CD4-positive, alpha-beta T cell (primary cell): ENCODE measurements at regions not wholly inside any gene's neighbourhood (a gene's known extent, or its start where the extent isn't known, plus 50 kb on each side); places are given as distances from the start of the nearest gene placed in this dataset.
A peak's percentile ranks its signal among the peaks of the same experiment; 100 is the strongest.

Experiments
- ATAC-seq: fragments of 200-7000 bp; cut with Tn5 transposase; one replicate; pipeline ENCODE4 v1.10.0; 2022; ENCODE audit warnings: mild to moderate bottlenecking; ENCODE audit not compliant: poor library complexity
- CTCF ChIA-PET: fragments of 350-600 bp; sonication (Branson Sonifier 250); formaldehyde crosslinking; loops from one replicate; lab custom pipeline; 2021; ENCODE audit warnings: antibody characterized with exemption, inconsistent platforms; lab: Charles Lee
- POLR2A ChIA-PET: fragments of 350-600 bp; sonication (Branson Sonifier 250); formaldehyde crosslinking; loops from one replicate; lab custom pipeline; 2021; ENCODE audit warnings: antibody characterized with exemption, inconsistent platforms; lab: Charles Lee
- DNase-seq, 14 experiments: peaks; one replicate each; pipeline ENCODE4 v3.0.0-alpha.2; 2013 to 2020; ENCODE audit warnings: mixed read lengths in 2 of 14
- H3K27ac ChIP-seq, 2 donors: one replicate each; pipeline versions ENCODE4 v1.5.1 to v1.7.0; 2013; ENCODE audit warnings: low read length in 2 of 2, low read depth in 1 of 2, mild to moderate bottlenecking in 1 of 2
- H3K27me3 ChIP-seq, 2 experiments: 1 replicate in 1 of 2; 2 replicates in 1 of 2; pipeline versions ENCODE4 v1.6.1 to v1.7.0; 2013; ENCODE audit warnings: low read length in 2 of 2, control low read depth in 1 of 2, mild to moderate bottlenecking in 1 of 2, moderate library complexity in 1 of 2; ENCODE audit not compliant: insufficient read depth in 2 of 2, control insufficient read depth in 1 of 2
- H3K36me3 ChIP-seq: one replicate; pipeline ENCODE4 v1.6.1; 2013; ENCODE audit warnings: low read length, control low read depth; ENCODE audit not compliant: insufficient read depth
- H3K4me1 ChIP-seq: one replicate; pipeline ENCODE4 v1.6.1; 2013; ENCODE audit warnings: low read length, control low read depth; ENCODE audit not compliant: insufficient read depth
- H3K4me3 ChIP-seq: one replicate; pipeline ENCODE4 v1.5.1; 2013; ENCODE audit warnings: mild to moderate bottlenecking, low read length, moderate library complexity
- H3K9me3 ChIP-seq, 2 experiments: 1 replicate in 1 of 2; 2 replicates in 1 of 2; pipeline versions ENCODE4 v1.6.1 to v1.7.0; 2013; ENCODE audit warnings: low read length in 2 of 2, mild to moderate bottlenecking in 2 of 2, control low read depth in 1 of 2, moderate library complexity in 1 of 2; ENCODE audit not compliant: control insufficient read depth in 1 of 2, insufficient read depth in 1 of 2
- H3K27ac Mint-ChIP-seq: one replicate; pipeline ENCODE4 v1.8.0; 2020; ENCODE audit warnings: mixed read lengths
- H3K27me3 Mint-ChIP-seq: one replicate; pipeline ENCODE4 v1.8.0; 2021; ENCODE audit warnings: mixed read lengths
- H3K36me3 Mint-ChIP-seq: one replicate; pipeline ENCODE4 v1.8.0; 2021; ENCODE audit warnings: low read depth, mixed read lengths
- H3K4me1 Mint-ChIP-seq: one replicate; pipeline ENCODE4 v1.8.0; 2021; ENCODE audit warnings: low read depth, mixed read lengths
- H3K4me3 Mint-ChIP-seq: one replicate; pipeline ENCODE4 v1.8.0; 2020; ENCODE audit warnings: mild to moderate bottlenecking, mixed read lengths
- H3K9me3 Mint-ChIP-seq: one replicate; pipeline ENCODE4 v1.8.0; 2020; ENCODE audit warnings: mixed read lengths
- CTCF ChIP-seq: fragments of 200-600 bp; IDR thresholded peaks from one replicate; pipeline ENCODE4 v1.8.0; 2022; ENCODE audit warnings: antibody characterized with exemption, mild to moderate bottlenecking
- intact Hi-C, 2 experiments: fragments of 100-400 bp; cut with DNase I in 1 of 2; cut with micrococcal nuclease in 1 of 2; formaldehyde crosslinking; loops; one replicate each; pipeline versions ENCODE4 v1.15.1 to v1.9.0; 2023 to 2025; cut with DNase I, micrococcal nuclease

GRCh38 chr6:169962604-169963469, 211.4 kb downstream of the ERMARD start:
- Histone ChIP-seq H3K4me1 (peaks cover 42% of the 10 kb centered on the region), H3K4me3 (no peak overlapping the region), H3K27ac (no peak overlapping the region), H3K9me3 (peaks cover 0 to 8% of the 10 kb centered on the region in 2 experiments), H3K36me3 (no peaks in the 10 kb centered on the region), H3K27me3 (peaks cover 5 to 17% of the 10 kb centered on the region in 2 experiments)
- intact Hi-C loops, result no loop called here
- H3K4me3 Mint-ChIP-seq, result peak overlapping the region; percentile 66
- ATAC-seq (no peak), DNase-seq (peak in 1 of 14 experiments; percentile 31)
- ChIA-PET CTCF (no interaction called here), POLR2A (interaction anchor here (1.4 kb wide), 1 partner anchor 28 kb away, joined by 5 read pairs; no protein-coding TSS in a partner anchor)
- TF ChIP-seq CTCF, result no peak
- no peaks in the 10 kb centered on the region for H3K36me3 Mint-ChIP-seq
- H3K4me1 Mint-ChIP-seq, result peaks cover 17% of the 10 kb centered on the region
- peak overlapping the region; percentile 53 for H3K27ac Mint-ChIP-seq
- peaks cover 16% of the 10 kb centered on the region for H3K27me3 Mint-ChIP-seq
- H3K9me3 Mint-ChIP-seq, result no peaks in the 10 kb centered on the region

DNA sequence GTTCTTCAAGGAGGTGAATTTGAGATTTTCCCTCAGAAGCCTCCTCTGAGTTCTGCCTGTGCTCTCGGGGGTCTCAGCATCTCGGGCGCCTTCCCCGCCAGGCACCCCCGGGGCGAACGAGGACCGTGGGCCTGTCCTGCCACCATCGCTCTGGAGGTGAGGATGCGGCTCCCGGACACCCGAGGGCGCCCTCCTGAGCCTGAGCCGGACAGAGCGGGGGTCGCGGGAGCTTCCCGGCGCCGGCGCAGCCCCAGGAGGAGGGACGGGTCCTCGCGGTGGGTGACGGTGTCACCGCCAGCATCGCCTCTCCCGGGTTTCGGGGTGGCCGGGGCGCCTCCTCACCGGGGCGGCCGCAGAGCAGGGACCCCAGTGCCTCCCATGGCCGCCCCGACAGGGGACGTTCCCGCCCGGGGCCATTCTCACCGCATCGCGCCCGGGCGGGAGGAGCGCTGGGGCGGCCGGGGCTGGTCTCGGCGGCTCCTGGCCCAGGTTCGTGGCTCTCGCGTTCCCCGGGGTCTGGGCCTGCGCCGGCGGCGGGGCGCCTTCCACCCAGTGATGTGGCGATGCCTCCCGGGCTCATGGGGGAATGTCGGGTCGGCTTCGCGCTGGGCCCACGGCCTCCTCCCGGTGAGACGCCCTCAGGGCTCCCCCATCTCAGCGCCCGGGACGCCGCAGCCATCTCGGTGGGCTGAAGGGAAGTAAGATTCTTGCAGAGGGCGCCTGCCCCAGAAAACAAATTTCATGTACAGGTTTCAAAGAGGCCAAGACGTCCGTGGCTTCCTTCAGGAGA, 210.5 kb downstream of the ERMARD start:
- peak overlapping the region; percentile 20 for H3K4me3 ChIP-seq
- no peak overlapping the region for H3K27ac ChIP-seq
- DNase-seq (peak in 6 of 14 experiments; percentile 15 to 58 (median 40)), ATAC-seq (no peak)
- Mint-ChIP-seq H3K27me3 (peaks cover 16% of the 10 kb centered on the region), H3K4me1 (peaks cover 17% of the 10 kb centered on the region), H3K9me3 (no peaks in the 10 kb centered on the region), H3K36me3 (no peaks in the 10 kb centered on the region), H3K27ac (peak overlapping the region; percentile 79), H3K4me3 (peak overlapping the region; percentile 83)
- peak; percentile 25 for TF ChIP-seq CTCF
- H3K9me3 ChIP-seq, result peaks cover 0 to 8% of the 10 kb centered on the region in 2 experiments
- intact Hi-C loops, result no loop called here
- H3K36me3 ChIP-seq, result no peaks in the 10 kb centered on the region
- CTCF ChIA-PET, result no interaction called here
- H3K4me1 ChIP-seq, result peaks cover 42% of the 10 kb centered on the region
- peaks cover 5 to 17% of the 10 kb centered on the region in 2 experiments for H3K27me3 ChIP-seq
- POLR2A ChIA-PET, result interaction anchor here (1.4 kb wide), 1 partner anchor 28 kb away, joined by 5 read pairs; no protein-coding TSS in a partner anchor

DNA sequence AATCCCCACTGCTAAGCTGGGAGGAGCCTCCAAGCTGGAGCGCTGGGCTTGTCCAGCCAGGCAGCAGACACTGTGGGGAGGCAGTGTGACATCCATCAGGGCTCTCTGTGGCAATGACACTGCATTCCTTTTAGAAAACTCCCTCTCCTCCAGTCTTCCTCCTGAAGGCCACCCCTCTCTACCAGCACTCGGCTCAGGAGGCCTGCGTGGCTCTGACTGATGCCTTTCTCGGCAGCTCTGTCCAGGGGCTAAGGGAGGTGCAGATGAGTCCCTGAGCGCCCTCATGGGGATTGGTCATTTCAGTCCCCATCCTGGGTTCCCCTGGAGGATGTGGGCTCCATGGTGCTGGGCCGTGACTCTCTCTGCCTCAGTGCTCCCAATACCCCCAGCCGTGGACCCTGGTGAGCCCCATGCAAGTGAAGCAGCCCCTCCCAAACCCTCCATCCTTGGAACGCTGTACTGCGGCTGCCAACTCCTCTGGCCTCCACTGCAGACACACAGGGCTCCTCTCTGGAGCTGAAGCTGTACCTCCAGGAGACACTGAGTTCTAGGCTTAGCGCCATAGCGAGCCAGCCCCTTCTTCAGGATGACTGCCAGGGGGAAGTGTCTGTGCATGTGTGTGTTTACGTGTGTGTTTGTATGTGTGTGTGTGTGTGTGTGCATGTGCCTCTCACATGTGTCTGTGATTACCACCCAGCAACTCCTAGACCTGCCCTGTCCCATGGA, 209.6 kb downstream of the ERMARD start:
- CTCF ChIA-PET, result no interaction called here
- Mint-ChIP-seq H3K36me3 (no peaks in the 10 kb centered on the region), H3K27me3 (peaks cover 16% of the 10 kb centered on the region), H3K4me3 (peak overlapping the region; percentile 83), H3K27ac (peak overlapping the region; percentile 79), H3K9me3 (no peaks in the 10 kb centered on the region), H3K4me1 (peaks cover 17% of the 10 kb centered on the region)
- no peak for ATAC-seq
- DNase-seq, result peak in 1 of 14 experiments; percentile 30
- TF ChIP-seq CTCF, result no peak
- Histone ChIP-seq H3K4me3 (no peak overlapping the region), H3K36me3 (no peaks in the 10 kb centered on the region), H3K9me3 (peaks cover 0 to 8% of the 10 kb centered on the region in 2 experiments), H3K27ac (no peak overlapping the region), H3K4me1 (peaks cover 44% of the 10 kb centered on the region), H3K27me3 (peaks cover 5 to 17% of the 10 kb centered on the region in 2 experiments)
- intact Hi-C loops, result no loop called here
- POLR2A ChIA-PET, result no interaction called here
